ENCODE measurements at regions not wholly inside any gene's neighbourhood (a gene's known extent, or its start where the extent isn't known, plus 50 kb on each side); places are given as distances from the start of the nearest gene placed in this dataset.

- Histone ChIP-seq H3K4me2 (ENCODE audit: low read length) (no peak overlapping the region), H3K9ac (ENCODE audit: low read length) (no peak overlapping the region), H2AFZ (ENCODE audit: low read depth, low read length) (no peak overlapping the region), H3F3A (ENCODE audit: insufficient read depth, low read length, poor library complexity, severe bottlenecking) (no peaks in the 10 kb centered on the region), H3K27me3 (ENCODE audit: insufficient read depth, low read depth, low read length) (no peaks in the 10 kb centered on the region), H3K9me2 (ENCODE audit: insufficient read depth, low read length) (no peaks in the 10 kb centered on the region), H3K9me3 (ENCODE audit: low read length) (no peaks in the 10 kb centered on the region), H3K27ac (ENCODE audit: low read length) (no peak overlapping the region), H3K79me2 (replicated peaks; ENCODE audit: insufficient read depth, low read length) (no peaks in the 10 kb centered on the region), H3K36me3 (ENCODE audit: insufficient read depth, low read length) (no peaks in the 10 kb centered on the region), H4K20me1 (ENCODE audit: insufficient read depth) (no peaks in the 10 kb centered on the region), H3K4me3 (ENCODE audit: low read length) (no peak overlapping the region)
- TF ChIP-seq POLR2AphosphoS5 (IDR thresholded peaks at IDR 0.05) (no peak), EP300 (conservative IDR thresholded peaks at IDR 0.05; ENCODE audit: poor library complexity, severe bottlenecking) (no peak), REST (IDR thresholded peaks at IDR 0.05; ENCODE audit: borderline replicate concordance) (no peak), CTCF (IDR thresholded peaks at IDR 0.05; ENCODE audit: poor library complexity, severe bottlenecking) (no peak), EZH2 (IDR thresholded peaks at IDR 0.05; ENCODE audit: borderline replicate concordance, insufficient read depth, low read length, poor library complexity, severe bottlenecking) (no peak), TAF1 (IDR thresholded peaks at IDR 0.05; ENCODE audit: low read depth) (no peak), SMC3 (conservative IDR thresholded peaks at IDR 0.05; ENCODE audit: poor library complexity) (no peak), RAD21 (conservative IDR thresholded peaks at IDR 0.05) (no peak), MXI1 (conservative IDR thresholded peaks at IDR 0.05; ENCODE audit: poor library complexity, severe bottlenecking) (no peak)
These were observed 68.9 kb upstream of the KCNJ16 start for GRCh38 chr17:70006159-70006558.

- Histone ChIP-seq H3F3A (ENCODE audit: insufficient read depth, low read length, poor library complexity, severe bottlenecking) (no peaks in the 10 kb centered on the region), H3K27ac (ENCODE audit: low read length) (peak overlapping the region; percentile 89), H3K9me3 (ENCODE audit: low read length) (no peaks in the 10 kb centered on the region), H3K9ac (ENCODE audit: low read length) (peak overlapping the region; percentile 41), H2AFZ (ENCODE audit: low read depth, low read length) (peak overlapping the region; percentile 3), H3K9me2 (ENCODE audit: insufficient read depth, low read length) (no peaks in the 10 kb centered on the region), H3K4me2 (ENCODE audit: low read length) (peak overlapping the region; percentile 36), H3K36me3 (ENCODE audit: insufficient read depth, low read length) (no peaks in the 10 kb centered on the region), H3K27me3 (ENCODE audit: insufficient read depth, low read depth, low read length) (no peaks in the 10 kb centered on the region), H3K79me2 (replicated peaks; ENCODE audit: insufficient read depth, low read length) (no peaks in the 10 kb centered on the region), H4K20me1 (ENCODE audit: insufficient read depth) (no peaks in the 10 kb centered on the region), H3K4me3 (ENCODE audit: low read length) (peak overlapping the region; percentile 5)
- peak; percentile 90 for TF ChIP-seq EP300 (conservative IDR thresholded peaks at IDR 0.05; ENCODE audit: poor library complexity, severe bottlenecking)
- no peak for TF ChIP-seq CTCF (IDR thresholded peaks at IDR 0.05; ENCODE audit: poor library complexity, severe bottlenecking)
- TF ChIP-seq MXI1 (conservative IDR thresholded peaks at IDR 0.05; ENCODE audit: poor library complexity, severe bottlenecking): no peak
- peak; percentile 72 for TF ChIP-seq REST (IDR thresholded peaks at IDR 0.05; ENCODE audit: borderline replicate concordance)
- TF ChIP-seq TAF1 (IDR thresholded peaks at IDR 0.05; ENCODE audit: low read depth): no peak
These were observed 63.3 kb upstream of the KCNJ16 start for GRCh38 chr17:70011750-70012149.
